ENCODE measurements at regions not wholly inside any gene's neighbourhood (a gene's known extent, or its start where the extent isn't known, plus 50 kb on each side); places are given as distances from the start of the nearest gene placed in this dataset.

- Histone ChIP-seq H3K36me3 (replicated peaks; ENCODE audit: insufficient read depth, low read depth) (no peaks in the 10 kb centered on the region), H3K79me2 (no peaks in the 10 kb centered on the region), H3K4me3 (no peak overlapping the region), H2AFZ (no peak overlapping the region), H3K9me3 (ENCODE audit: low read depth) (peaks cover 9% of the 10 kb centered on the region), H4K20me1 (ENCODE audit: insufficient read depth, poor library complexity, severe bottlenecking) (no peaks in the 10 kb centered on the region), H3K9me2 (replicated peaks; ENCODE audit: insufficient read depth) (no peaks in the 10 kb centered on the region), H3K27me3 (no peaks in the 10 kb centered on the region), H3K4me1 (ENCODE audit: insufficient read depth) (no peaks in the 10 kb centered on the region), H3K27ac (no peak overlapping the region), H3K4me2 (no peak overlapping the region)
- DNase-seq (ENCODE audit: low spot score): no peak
- WGBS (ENCODE audit: low lambda C conversion rate, missing lambda C conversion rate): 87% methylated on average over 5 of the region's 5 CpGs
- TF ChIP-seq EZH2 (IDR thresholded peaks at IDR 0.05; ENCODE audit: borderline replicate concordance): no peak
- TF ChIP-seq EZH2phosphoT487 (IDR thresholded peaks at IDR 0.05; ENCODE audit: low read depth, severe bottlenecking, unreplicated experiment): no peak
- no peak for TF ChIP-seq CTCF (IDR thresholded peaks at IDR 0.05; ENCODE audit: poor library complexity)
Measured at GRCh38 chr2:83764447-83765005, 694.6 kb downstream of the SUCLG1 start.

GRCh38 chr2:83757329-83757728 lies 701.8 kb downstream of the SUCLG1 start:
- Histone ChIP-seq H3K9me3 (ENCODE audit: low read depth) (peaks cover 7% of the 10 kb centered on the region), H3K79me2 (no peaks in the 10 kb centered on the region), H3K36me3 (replicated peaks; ENCODE audit: insufficient read depth, low read depth) (no peaks in the 10 kb centered on the region), H3K27ac (no peak overlapping the region), H2AFZ (no peak overlapping the region), H3K9me2 (replicated peaks; ENCODE audit: insufficient read depth) (no peaks in the 10 kb centered on the region), H3K27me3 (no peaks in the 10 kb centered on the region), H4K20me1 (ENCODE audit: insufficient read depth, poor library complexity, severe bottlenecking) (no peaks in the 10 kb centered on the region), H3K4me3 (no peak overlapping the region), H3K4me1 (ENCODE audit: insufficient read depth) (no peaks in the 10 kb centered on the region), H3K4me2 (no peak overlapping the region)
- no peak for TF ChIP-seq CTCF (IDR thresholded peaks at IDR 0.05; ENCODE audit: poor library complexity)
- WGBS (ENCODE audit: low lambda C conversion rate, missing lambda C conversion rate): 77% methylated on average over 2 of the region's 2 CpGs
- DNase-seq (ENCODE audit: low spot score): no peak

GRCh38 chr2:83756219-83756618 lies 702.9 kb downstream of the SUCLG1 start:
- H3K4me2 ChIP-seq: no peak overlapping the region
- H3K27me3 ChIP-seq: no peaks in the 10 kb centered on the region
- H3K4me1 ChIP-seq (ENCODE audit: insufficient read depth): no peaks in the 10 kb centered on the region
- no peaks in the 10 kb centered on the region for H3K9me2 ChIP-seq (replicated peaks; ENCODE audit: insufficient read depth)
- no peak for DNase-seq (ENCODE audit: low spot score)
- no peak overlapping the region for H2AFZ ChIP-seq
- 87% methylated on average over 1 of the region's 1 CpG for WGBS (ENCODE audit: low lambda C conversion rate, missing lambda C conversion rate)
- no peak overlapping the region for H3K27ac ChIP-seq
- H3K4me3 ChIP-seq: no peak overlapping the region
- H3K9me3 ChIP-seq (ENCODE audit: low read depth): peaks cover 7% of the 10 kb centered on the region
- no peaks in the 10 kb centered on the region for H3K36me3 ChIP-seq (replicated peaks; ENCODE audit: insufficient read depth, low read depth)
- H3K79me2 ChIP-seq: no peaks in the 10 kb centered on the region
- H4K20me1 ChIP-seq (ENCODE audit: insufficient read depth, poor library complexity, severe bottlenecking): no peaks in the 10 kb centered on the region
- no peak for TF ChIP-seq CTCF (IDR thresholded peaks at IDR 0.05; ENCODE audit: poor library complexity)
- no peak for TF ChIP-seq EZH2 (IDR thresholded peaks at IDR 0.05; ENCODE audit: borderline replicate concordance)
- TF ChIP-seq EZH2phosphoT487 (IDR thresholded peaks at IDR 0.05; ENCODE audit: low read depth, severe bottlenecking, unreplicated experiment): no peak

- Histone ChIP-seq H3K4me3 (no peak overlapping the region), H3K27me3 (no peaks in the 10 kb centered on the region), H4K20me1 (ENCODE audit: insufficient read depth, poor library complexity, severe bottlenecking) (no peaks in the 10 kb centered on the region), H3K36me3 (replicated peaks; ENCODE audit: insufficient read depth, low read depth) (no peaks in the 10 kb centered on the region), H3K9me3 (ENCODE audit: low read depth) (no peaks in the 10 kb centered on the region), H3K4me1 (ENCODE audit: insufficient read depth) (no peaks in the 10 kb centered on the region), H3K9me2 (replicated peaks; ENCODE audit: insufficient read depth) (no peaks in the 10 kb centered on the region), H3K4me2 (no peak overlapping the region), H2AFZ (no peak overlapping the region), H3K79me2 (no peaks in the 10 kb centered on the region), H3K27ac (no peak overlapping the region)
- TF ChIP-seq CTCF (IDR thresholded peaks at IDR 0.05; ENCODE audit: poor library complexity) (no peak), EZH2phosphoT487 (IDR thresholded peaks at IDR 0.05; ENCODE audit: low read depth, severe bottlenecking, unreplicated experiment) (no peak), EZH2 (IDR thresholded peaks at IDR 0.05; ENCODE audit: borderline replicate concordance) (no peak)
- 92% methylated on average over 6 of the region's 6 CpGs for WGBS (ENCODE audit: low lambda C conversion rate, missing lambda C conversion rate)
- DNase-seq (ENCODE audit: low spot score): no peak
Measured at GRCh38 chr2:83747141-83747540, 711.9 kb downstream of the SUCLG1 start.
